ENCODE measurements at regions not wholly inside any gene's neighbourhood (a gene's known extent, or its start where the extent isn't known, plus 50 kb on each side); places are given as distances from the start of the nearest gene placed in this dataset.

- Histone ChIP-seq H3K36me3 (ENCODE audit: control insufficient read depth, insufficient read depth, low read length) (no peaks in the 10 kb centered on the region), H3K4me3 (ENCODE audit: low read depth, low read length) (no peak overlapping the region), H3K27me3 (ENCODE audit: control insufficient read depth, insufficient read depth, low read length) (no peaks in the 10 kb centered on the region)
- DNase-seq (ENCODE audit: low read depth), result no peak
- no peak for TF ChIP-seq CTCF (IDR thresholded peaks at IDR 0.05; ENCODE audit: insufficient read depth, low read length, poor library complexity, severe bottlenecking)
These were observed 150.4 kb downstream of the ZFP36L2 start for GRCh38 chr2:43075811-43076585.

- TF ChIP-seq CTCF (IDR thresholded peaks at IDR 0.05; ENCODE audit: insufficient read depth, low read length, poor library complexity, severe bottlenecking), result no peak
- no peak for DNase-seq (ENCODE audit: low read depth)
- Histone ChIP-seq H3K36me3 (ENCODE audit: control insufficient read depth, insufficient read depth, low read length) (no peaks in the 10 kb centered on the region), H3K4me3 (ENCODE audit: low read depth, low read length) (no peak overlapping the region), H3K27me3 (ENCODE audit: control insufficient read depth, insufficient read depth, low read length) (no peaks in the 10 kb centered on the region)
These were observed 151.3 kb downstream of the ZFP36L2 start for GRCh38 chr2:43075054-43075593.

- Histone ChIP-seq H3K36me3 (ENCODE audit: control insufficient read depth, insufficient read depth, low read length) (no peaks in the 10 kb centered on the region), H3K4me3 (ENCODE audit: low read depth, low read length) (no peak overlapping the region), H3K27me3 (ENCODE audit: control insufficient read depth, insufficient read depth, low read length) (no peaks in the 10 kb centered on the region)
- no peak for TF ChIP-seq CTCF (IDR thresholded peaks at IDR 0.05; ENCODE audit: insufficient read depth, low read length, poor library complexity, severe bottlenecking)
- no peak for DNase-seq (ENCODE audit: low read depth)
These were observed 151.8 kb downstream of the ZFP36L2 start for GRCh38 chr2:43074592-43075053.

GRCh38 chr2:43074052-43074451 is 152.4 kb downstream of the ZFP36L2 start:
- no peak for DNase-seq (ENCODE audit: low read depth)
- H3K27me3 ChIP-seq (ENCODE audit: control insufficient read depth, insufficient read depth, low read length), result no peaks in the 10 kb centered on the region
- H3K4me3 ChIP-seq (ENCODE audit: low read depth, low read length), result no peak overlapping the region
- no peak for TF ChIP-seq CTCF (IDR thresholded peaks at IDR 0.05; ENCODE audit: insufficient read depth, low read length, poor library complexity, severe bottlenecking)
- no peaks in the 10 kb centered on the region for H3K36me3 ChIP-seq (ENCODE audit: control insufficient read depth, insufficient read depth, low read length)

GRCh38 chr2:43073401-43073825 is 153.0 kb downstream of the ZFP36L2 start:
- no peak overlapping the region for H3K4me3 ChIP-seq (ENCODE audit: low read depth, low read length)
- H3K27me3 ChIP-seq (ENCODE audit: control insufficient read depth, insufficient read depth, low read length), result no peaks in the 10 kb centered on the region
- no peak for DNase-seq (ENCODE audit: low read depth)
- no peaks in the 10 kb centered on the region for H3K36me3 ChIP-seq (ENCODE audit: control insufficient read depth, insufficient read depth, low read length)
- no peak for TF ChIP-seq CTCF (IDR thresholded peaks at IDR 0.05; ENCODE audit: insufficient read depth, low read length, poor library complexity, severe bottlenecking)
